WTC11 (cell line): ENCODE measurements at regions not wholly inside any gene's neighbourhood (a gene's known extent, or its start where the extent isn't known, plus 50 kb on each side); places are given as distances from the start of the nearest gene placed in this dataset.

Experiments used
- ATAC-seq: fragments of 200-7000 bp; cut with Tn5 transposase; 2 replicates; pipeline ENCODE4 v1.10.0; 2021; ENCODE audit warnings: mild to moderate bottlenecking, moderate library complexity
- CTCF ChIA-PET: fragments of 300-600 bp; sonication (Branson Sonifier 250); formaldehyde crosslinking; loops from one replicate; lab custom pipeline; 2021; ENCODE audit warnings: antibody characterized with exemption; lab: Charles Lee
- POLR2A ChIA-PET: fragments of 350-600 bp; sonication (Branson Sonifier 250); formaldehyde crosslinking; loops from one replicate; lab custom pipeline; 2021; ENCODE audit warnings: antibody characterized with exemption; lab: Charles Lee
- DNase-seq: peaks from one replicate; pipeline ENCODE4 v3.0.0; 2021; ENCODE audit warnings: low spot score
- H3K27ac Mint-ChIP-seq: 2 replicates; pipeline ENCODE4 v1.8.0; 2021; ENCODE audit warnings: mixed read lengths
- H3K27me3 Mint-ChIP-seq: 2 replicates; pipeline ENCODE4 v1.8.0; 2021; ENCODE audit warnings: low read depth, mild to moderate bottlenecking, moderate library complexity, mixed read lengths
- H3K36me3 Mint-ChIP-seq: 2 replicates; pipeline ENCODE4 v1.8.0; 2021; ENCODE audit warnings: mixed read lengths
- H3K4me1 Mint-ChIP-seq: 2 replicates; pipeline ENCODE4 v1.8.0; 2022; ENCODE audit warnings: mixed read lengths
- H3K4me3 Mint-ChIP-seq: 2 replicates; pipeline ENCODE4 v1.8.0; 2021; ENCODE audit warnings: mild to moderate bottlenecking, moderate library complexity, mixed read lengths
- H3K9me3 Mint-ChIP-seq: 2 replicates; pipeline ENCODE4 v1.8.0; 2021; ENCODE audit warnings: mixed read lengths
- ATF6 ChIP-seq: sonication (generic); formaldehyde crosslinking; IDR thresholded peaks from 2 replicates; pipeline ENCODE4 v1.8.1; 2023; ENCODE audit warnings: mild to moderate bottlenecking, missing genetic modification reagents
- KAT7 ChIP-seq: sonication (generic); formaldehyde crosslinking; IDR thresholded peaks from 2 replicates; pipeline ENCODE4 v1.8.1; 2023; ENCODE audit warnings: missing genetic modification reagents, mild to moderate bottlenecking, borderline replicate concordance
- PRDM15 ChIP-seq: sonication (generic); formaldehyde crosslinking; IDR thresholded peaks from 2 replicates; pipeline ENCODE4 v1.8.0; 2022; ENCODE audit warnings: missing genetic modification reagents
- RELA ChIP-seq: sonication (generic); formaldehyde crosslinking; IDR thresholded peaks from 2 replicates; pipeline ENCODE4 v1.8.1; 2022; ENCODE audit warnings: missing genetic modification reagents, mild to moderate bottlenecking, borderline replicate concordance
- SMAD4 ChIP-seq: sonication (generic); formaldehyde crosslinking; IDR thresholded peaks from 2 replicates; pipeline ENCODE4 v1.8.0; 2022; ENCODE audit warnings: mild to moderate bottlenecking, missing genetic modification reagents
- ZNF121 ChIP-seq: sonication (generic); formaldehyde crosslinking; IDR thresholded peaks from 2 replicates; pipeline ENCODE4 v1.8.0; 2023; ENCODE audit warnings: missing genetic modification reagents
- TF ChIP-seq, protein P1 (sequence below): sonication (generic); formaldehyde crosslinking; IDR thresholded peaks from 2 replicates; pipeline ENCODE4 v1.8.1; 2022; ENCODE audit warnings: missing genetic modification reagents, borderline replicate concordance
- TF ChIP-seq, protein P2 (sequence below): sonication (generic); formaldehyde crosslinking; IDR thresholded peaks from 2 replicates; pipeline ENCODE4 v1.8.1; 2023; ENCODE audit warnings: mild to moderate bottlenecking, missing genetic modification reagents, borderline replicate concordance
- TF ChIP-seq, protein P3 (sequence below): sonication (generic); formaldehyde crosslinking; IDR thresholded peaks from 2 replicates; pipeline ENCODE4 v1.8.1; 2022; ENCODE audit warnings: low read depth, mild to moderate bottlenecking, moderate library complexity, missing genetic modification reagents, borderline replicate concordance
- TF ChIP-seq, protein P4 (sequence below): sonication (generic); formaldehyde crosslinking; IDR thresholded peaks from 2 replicates; pipeline ENCODE4 v1.8.0; 2022; ENCODE audit warnings: mild to moderate bottlenecking, missing genetic modification reagents
- TF ChIP-seq, protein P5 (sequence below): sonication (generic); formaldehyde crosslinking; conservative IDR thresholded peaks from 2 replicates; pipeline ENCODE4 v1.8.1; 2023; ENCODE audit warnings: mild to moderate bottlenecking, low read depth, missing genetic modification reagents, moderate library complexity

DNA sequence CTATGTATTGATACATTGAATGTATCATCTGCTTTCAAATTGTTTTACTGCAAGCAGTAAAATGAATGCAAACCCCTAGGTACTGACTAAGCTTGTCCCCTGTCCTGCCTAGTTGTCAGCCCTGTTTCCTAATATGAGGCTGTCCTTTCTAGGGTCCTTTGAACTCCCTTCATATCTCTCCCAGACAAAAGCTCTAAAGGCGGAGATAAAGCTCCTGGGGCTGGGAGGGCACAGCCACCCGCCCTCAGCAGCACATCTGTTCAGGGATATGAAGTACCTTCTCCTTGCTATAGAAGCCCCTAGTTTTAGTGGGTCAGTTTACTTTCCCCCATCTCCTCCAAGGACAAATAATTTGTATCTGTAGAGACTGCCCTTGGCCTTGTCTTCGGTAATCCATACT lies 93.1 kb upstream of the ETS2 start:
- H3K27ac Mint-ChIP-seq = no peak overlapping the region

More for the DNA sequence above, 93.1 kb upstream of the ETS2 start:
- H3K4me3 Mint-ChIP-seq = no peak overlapping the region
- peaks cover 4% of the 10 kb centered on the region; the same call in 1 of the 2 replicates for H3K9me3 Mint-ChIP-seq
- DNase-seq (no peak), ATAC-seq (no peak)
- no peaks in the 10 kb centered on the region for H3K27me3 Mint-ChIP-seq
- ChIA-PET POLR2A (no interaction called here), CTCF (interaction anchor here (0.6 to 2.4 kb wide), 18 partner anchors 10 to 464 kb away, joined by 3 to 18 read pairs (median 4); no protein-coding TSS in a partner anchor)
- peaks cover 10% of the 10 kb centered on the region for H3K4me1 Mint-ChIP-seq
- no peaks in the 10 kb centered on the region for H3K36me3 Mint-ChIP-seq
- TF ChIP-seq ATF6 (CRISPR knock-in tag) (no peak), RELA (CRISPR knock-in tag) (no peak), PRDM15 (CRISPR knock-in tag) (no peak), KAT7 (CRISPR knock-in tag) (no peak), ZNF121 (CRISPR knock-in tag) (no peak), SMAD4 (CRISPR knock-in tag) (no peak)
- TF ChIP-seq, protein P1, sequence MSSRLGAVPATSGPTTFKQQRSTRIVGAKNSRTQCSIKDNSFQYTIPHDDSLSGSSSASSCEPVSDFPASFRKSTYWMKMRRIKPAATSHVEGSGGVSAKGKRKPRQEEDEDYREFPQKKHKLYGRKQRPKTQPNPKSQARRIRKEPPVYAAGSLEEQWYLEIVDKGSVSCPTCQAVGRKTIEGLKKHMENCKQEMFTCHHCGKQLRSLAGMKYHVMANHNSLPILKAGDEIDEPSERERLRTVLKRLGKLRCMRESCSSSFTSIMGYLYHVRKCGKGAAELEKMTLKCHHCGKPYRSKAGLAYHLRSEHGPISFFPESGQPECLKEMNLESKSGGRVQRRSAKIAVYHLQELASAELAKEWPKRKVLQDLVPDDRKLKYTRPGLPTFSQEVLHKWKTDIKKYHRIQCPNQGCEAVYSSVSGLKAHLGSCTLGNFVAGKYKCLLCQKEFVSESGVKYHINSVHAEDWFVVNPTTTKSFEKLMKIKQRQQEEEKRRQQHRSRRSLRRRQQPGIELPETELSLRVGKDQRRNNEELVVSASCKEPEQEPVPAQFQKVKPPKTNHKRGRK (CRISPR knock-in tag) = no peak
- TF ChIP-seq, protein P2, sequence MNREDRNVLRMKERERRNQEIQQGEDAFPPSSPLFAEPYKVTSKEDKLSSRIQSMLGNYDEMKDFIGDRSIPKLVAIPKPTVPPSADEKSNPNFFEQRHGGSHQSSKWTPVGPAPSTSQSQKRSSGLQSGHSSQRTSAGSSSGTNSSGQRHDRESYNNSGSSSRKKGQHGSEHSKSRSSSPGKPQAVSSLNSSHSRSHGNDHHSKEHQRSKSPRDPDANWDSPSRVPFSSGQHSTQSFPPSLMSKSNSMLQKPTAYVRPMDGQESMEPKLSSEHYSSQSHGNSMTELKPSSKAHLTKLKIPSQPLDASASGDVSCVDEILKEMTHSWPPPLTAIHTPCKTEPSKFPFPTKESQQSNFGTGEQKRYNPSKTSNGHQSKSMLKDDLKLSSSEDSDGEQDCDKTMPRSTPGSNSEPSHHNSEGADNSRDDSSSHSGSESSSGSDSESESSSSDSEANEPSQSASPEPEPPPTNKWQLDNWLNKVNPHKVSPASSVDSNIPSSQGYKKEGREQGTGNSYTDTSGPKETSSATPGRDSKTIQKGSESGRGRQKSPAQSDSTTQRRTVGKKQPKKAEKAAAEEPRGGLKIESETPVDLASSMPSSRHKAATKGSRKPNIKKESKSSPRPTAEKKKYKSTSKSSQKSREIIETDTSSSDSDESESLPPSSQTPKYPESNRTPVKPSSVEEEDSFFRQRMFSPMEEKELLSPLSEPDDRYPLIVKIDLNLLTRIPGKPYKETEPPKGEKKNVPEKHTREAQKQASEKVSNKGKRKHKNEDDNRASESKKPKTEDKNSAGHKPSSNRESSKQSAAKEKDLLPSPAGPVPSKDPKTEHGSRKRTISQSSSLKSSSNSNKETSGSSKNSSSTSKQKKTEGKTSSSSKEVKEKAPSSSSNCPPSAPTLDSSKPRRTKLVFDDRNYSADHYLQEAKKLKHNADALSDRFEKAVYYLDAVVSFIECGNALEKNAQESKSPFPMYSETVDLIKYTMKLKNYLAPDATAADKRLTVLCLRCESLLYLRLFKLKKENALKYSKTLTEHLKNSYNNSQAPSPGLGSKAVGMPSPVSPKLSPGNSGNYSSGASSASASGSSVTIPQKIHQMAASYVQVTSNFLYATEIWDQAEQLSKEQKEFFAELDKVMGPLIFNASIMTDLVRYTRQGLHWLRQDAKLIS (CRISPR knock-in tag) = no peak
- TF ChIP-seq, protein P3, sequence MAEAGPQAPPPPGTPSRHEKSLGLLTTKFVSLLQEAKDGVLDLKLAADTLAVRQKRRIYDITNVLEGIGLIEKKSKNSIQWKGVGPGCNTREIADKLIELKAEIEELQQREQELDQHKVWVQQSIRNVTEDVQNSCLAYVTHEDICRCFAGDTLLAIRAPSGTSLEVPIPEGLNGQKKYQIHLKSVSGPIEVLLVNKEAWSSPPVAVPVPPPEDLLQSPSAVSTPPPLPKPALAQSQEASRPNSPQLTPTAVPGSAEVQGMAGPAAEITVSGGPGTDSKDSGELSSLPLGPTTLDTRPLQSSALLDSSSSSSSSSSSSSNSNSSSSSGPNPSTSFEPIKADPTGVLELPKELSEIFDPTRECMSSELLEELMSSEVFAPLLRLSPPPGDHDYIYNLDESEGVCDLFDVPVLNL (CRISPR knock-in tag) = no peak
- TF ChIP-seq, protein P4, sequence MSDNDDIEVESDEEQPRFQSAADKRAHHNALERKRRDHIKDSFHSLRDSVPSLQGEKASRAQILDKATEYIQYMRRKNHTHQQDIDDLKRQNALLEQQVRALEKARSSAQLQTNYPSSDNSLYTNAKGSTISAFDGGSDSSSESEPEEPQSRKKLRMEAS (CRISPR knock-in tag) = no peak
- TF ChIP-seq, protein P5, sequence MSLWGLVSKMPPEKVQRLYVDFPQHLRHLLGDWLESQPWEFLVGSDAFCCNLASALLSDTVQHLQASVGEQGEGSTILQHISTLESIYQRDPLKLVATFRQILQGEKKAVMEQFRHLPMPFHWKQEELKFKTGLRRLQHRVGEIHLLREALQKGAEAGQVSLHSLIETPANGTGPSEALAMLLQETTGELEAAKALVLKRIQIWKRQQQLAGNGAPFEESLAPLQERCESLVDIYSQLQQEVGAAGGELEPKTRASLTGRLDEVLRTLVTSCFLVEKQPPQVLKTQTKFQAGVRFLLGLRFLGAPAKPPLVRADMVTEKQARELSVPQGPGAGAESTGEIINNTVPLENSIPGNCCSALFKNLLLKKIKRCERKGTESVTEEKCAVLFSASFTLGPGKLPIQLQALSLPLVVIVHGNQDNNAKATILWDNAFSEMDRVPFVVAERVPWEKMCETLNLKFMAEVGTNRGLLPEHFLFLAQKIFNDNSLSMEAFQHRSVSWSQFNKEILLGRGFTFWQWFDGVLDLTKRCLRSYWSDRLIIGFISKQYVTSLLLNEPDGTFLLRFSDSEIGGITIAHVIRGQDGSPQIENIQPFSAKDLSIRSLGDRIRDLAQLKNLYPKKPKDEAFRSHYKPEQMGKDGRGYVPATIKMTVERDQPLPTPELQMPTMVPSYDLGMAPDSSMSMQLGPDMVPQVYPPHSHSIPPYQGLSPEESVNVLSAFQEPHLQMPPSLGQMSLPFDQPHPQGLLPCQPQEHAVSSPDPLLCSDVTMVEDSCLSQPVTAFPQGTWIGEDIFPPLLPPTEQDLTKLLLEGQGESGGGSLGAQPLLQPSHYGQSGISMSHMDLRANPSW (CRISPR knock-in tag) = no peak
